ENCODE measurements at regions not wholly inside any gene's neighbourhood (a gene's known extent, or its start where the extent isn't known, plus 50 kb on each side); places are given as distances from the start of the nearest gene placed in this dataset.
"Not testable (repeated sequence)": the region's sequence is repeated elsewhere in the genome, so short reads cannot be mapped to it uniquely, and the experiment has no call there.

GRCh38 chr3:66552846-66553245 lies 52.0 kb upstream of the LRIG1 start:
- DNase-seq = no peak

- no peak for DNase-seq
These were observed 52.8 kb upstream of the LRIG1 start for GRCh38 chr3:66553441-66554113.

- no peak for DNase-seq
These were observed 53.4 kb upstream of the LRIG1 start for GRCh38 chr3:66554178-66554577.

GRCh38 chr3:66555214-66555844 lies 54.5 kb upstream of the LRIG1 start:
- no peak for DNase-seq

GRCh38 chr3:66557170-66557569 lies 56.3 kb upstream of the LRIG1 start:
- no peak for DNase-seq

GRCh38 chr3:66559924-66560323 lies 59.1 kb upstream of the LRIG1 start:
- DNase-seq = not testable (repeated sequence)

- no peak for DNase-seq
These were observed 60.5 kb upstream of the LRIG1 start for GRCh38 chr3:66561367-66561766.

GRCh38 chr3:66565301-66565700 lies 64.5 kb upstream of the LRIG1 start:
- no peak for DNase-seq

GRCh38 chr3:66567077-66567476 lies 66.3 kb upstream of the LRIG1 start:
- DNase-seq = no peak

- DNase-seq = no peak
These were observed 71.4 kb upstream of the LRIG1 start for GRCh38 chr3:66572090-66572675.

GRCh38 chr3:66572938-66573710 lies 72.3 kb upstream of the LRIG1 start:
- no peak for DNase-seq

- DNase-seq = no peak
These were observed 73.3 kb upstream of the LRIG1 start for GRCh38 chr3:66574091-66574490.

- DNase-seq = no peak
These were observed 76.8 kb upstream of the LRIG1 start for GRCh38 chr3:66577426-66578203.

GRCh38 chr3:66581256-66581655 lies 80.4 kb upstream of the LRIG1 start:
- no peak for DNase-seq

GRCh38 chr3:66582721-66583423 lies 82.0 kb upstream of the LRIG1 start:
- DNase-seq = peak; percentile 26

- DNase-seq = no peak
These were observed 82.7 kb upstream of the LRIG1 start for GRCh38 chr3:66583424-66584040.

GRCh38 chr3:66585520-66586095 lies 84.8 kb upstream of the LRIG1 start:
- DNase-seq = no peak

- DNase-seq = no peak
These were observed 86.0 kb upstream of the LRIG1 start for GRCh38 chr3:66586853-66587252.

- DNase-seq = no peak
These were observed 87.6 kb upstream of the LRIG1 start for GRCh38 chr3:66588340-66588847.

GRCh38 chr3:66592016-66592761 lies 91.4 kb upstream of the LRIG1 start:
- no peak for DNase-seq

Data from GF-D8 (cell line).